ENCODE measurements at regions not wholly inside any gene's neighbourhood (a gene's known extent, or its start where the extent isn't known, plus 50 kb on each side); places are given as distances from the start of the nearest gene placed in this dataset.

DNA sequence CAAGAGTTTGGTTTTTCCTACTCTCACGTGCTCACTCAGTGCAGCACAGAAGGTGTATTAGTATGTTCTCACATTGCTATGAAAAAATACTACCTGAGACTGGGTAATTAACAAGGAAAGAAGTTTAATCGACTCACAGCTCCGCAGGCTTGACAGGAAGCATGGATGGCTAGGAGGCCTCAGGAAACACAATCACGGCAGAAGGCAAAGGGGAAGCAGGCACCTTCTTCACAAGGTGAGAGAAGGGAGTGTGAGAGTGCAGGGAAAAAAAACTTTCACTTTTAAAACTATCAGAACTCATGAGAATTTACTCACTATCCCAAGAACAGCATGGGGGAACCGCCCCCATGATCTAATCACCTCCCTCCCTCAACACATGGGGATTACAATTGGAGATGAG lies 185.8 kb upstream of the TMPO start:
- Mint-ChIP-seq H3K9me3 (no peaks in the 10 kb centered on the region), H3K27ac (no peak overlapping the region), H3K4me3 (no peak overlapping the region), H3K36me3 (ENCODE audit: low read depth) (no peaks in the 10 kb centered on the region), H3K27me3 (ENCODE audit: insufficient read depth) (peaks cover 2% of the 10 kb centered on the region), H3K4me1 (ENCODE audit: low read depth) (no peaks in the 10 kb centered on the region)
- TF ChIP-seq, protein P1, sequence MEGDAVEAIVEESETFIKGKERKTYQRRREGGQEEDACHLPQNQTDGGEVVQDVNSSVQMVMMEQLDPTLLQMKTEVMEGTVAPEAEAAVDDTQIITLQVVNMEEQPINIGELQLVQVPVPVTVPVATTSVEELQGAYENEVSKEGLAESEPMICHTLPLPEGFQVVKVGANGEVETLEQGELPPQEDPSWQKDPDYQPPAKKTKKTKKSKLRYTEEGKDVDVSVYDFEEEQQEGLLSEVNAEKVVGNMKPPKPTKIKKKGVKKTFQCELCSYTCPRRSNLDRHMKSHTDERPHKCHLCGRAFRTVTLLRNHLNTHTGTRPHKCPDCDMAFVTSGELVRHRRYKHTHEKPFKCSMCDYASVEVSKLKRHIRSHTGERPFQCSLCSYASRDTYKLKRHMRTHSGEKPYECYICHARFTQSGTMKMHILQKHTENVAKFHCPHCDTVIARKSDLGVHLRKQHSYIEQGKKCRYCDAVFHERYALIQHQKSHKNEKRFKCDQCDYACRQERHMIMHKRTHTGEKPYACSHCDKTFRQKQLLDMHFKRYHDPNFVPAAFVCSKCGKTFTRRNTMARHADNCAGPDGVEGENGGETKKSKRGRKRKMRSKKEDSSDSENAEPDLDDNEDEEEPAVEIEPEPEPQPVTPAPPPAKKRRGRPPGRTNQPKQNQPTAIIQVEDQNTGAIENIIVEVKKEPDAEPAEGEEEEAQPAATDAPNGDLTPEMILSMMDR (IDR thresholded peaks at IDR 0.05) = no peak
- no peak for DNase-seq

DNA sequence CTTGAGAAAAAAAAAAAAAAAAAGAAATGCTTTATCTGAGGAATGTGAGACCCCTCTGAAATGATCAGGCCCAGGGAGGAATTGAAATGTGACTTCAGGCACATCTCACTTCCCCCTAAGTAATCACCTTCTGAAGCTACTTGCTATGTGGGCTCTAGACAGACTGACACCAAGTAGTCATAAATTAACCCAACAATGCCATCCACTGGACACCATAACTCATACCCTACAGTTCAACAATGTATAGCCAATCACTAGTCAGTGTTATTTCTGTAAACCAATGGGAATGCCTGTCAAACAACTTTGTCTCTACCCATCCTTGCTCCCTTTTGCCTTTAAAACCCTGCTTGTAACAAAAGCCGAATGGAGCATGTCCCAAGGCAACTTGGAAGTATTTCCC lies 182.7 kb upstream of the TMPO start:
- Mint-ChIP-seq H3K4me1 (ENCODE audit: low read depth) (no peaks in the 10 kb centered on the region), H3K36me3 (ENCODE audit: low read depth) (no peaks in the 10 kb centered on the region), H3K27ac (no peak overlapping the region), H3K4me3 (no peak overlapping the region), H3K27me3 (ENCODE audit: insufficient read depth) (peaks cover 2% of the 10 kb centered on the region), H3K9me3 (no peaks in the 10 kb centered on the region)
- TF ChIP-seq, protein P1 (IDR thresholded peaks at IDR 0.05) = no peak
- no peak for DNase-seq

- Mint-ChIP-seq H3K36me3 (ENCODE audit: low read depth) (no peaks in the 10 kb centered on the region), H3K9me3 (no peaks in the 10 kb centered on the region), H3K27ac (no peak overlapping the region), H3K4me1 (ENCODE audit: low read depth) (no peaks in the 10 kb centered on the region), H3K27me3 (ENCODE audit: insufficient read depth) (peaks cover 2% of the 10 kb centered on the region), H3K4me3 (no peak overlapping the region)
- TF ChIP-seq, protein P1 (IDR thresholded peaks at IDR 0.05) = no peak
- no peak for DNase-seq
These were observed 180.6 kb upstream of the TMPO start for GRCh38 chr12:98334768-98335167.

DNA sequence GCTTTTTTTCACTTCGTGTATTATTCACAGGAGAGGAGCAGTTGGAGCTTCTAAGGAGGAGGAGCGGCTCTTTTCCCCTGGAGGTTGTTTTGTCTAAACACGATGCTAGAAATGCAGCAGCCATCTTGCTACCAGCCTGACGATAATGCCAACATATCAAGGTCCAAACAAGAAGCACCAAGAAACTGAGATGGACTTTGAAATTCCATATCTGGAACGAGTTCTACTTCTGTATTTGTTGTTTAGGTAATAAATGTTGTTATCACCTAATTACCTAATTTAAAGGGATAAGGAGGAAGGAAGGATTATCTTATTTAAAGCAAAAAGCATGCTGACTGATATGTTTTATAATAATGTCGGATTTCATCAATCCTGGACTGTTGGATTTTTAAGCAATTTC lies 174.4 kb upstream of the TMPO start:
- no peak for DNase-seq
- Mint-ChIP-seq H3K27ac (no peak overlapping the region), H3K4me3 (no peak overlapping the region), H3K9me3 (no peaks in the 10 kb centered on the region), H3K36me3 (ENCODE audit: low read depth) (no peaks in the 10 kb centered on the region), H3K4me1 (ENCODE audit: low read depth) (no peaks in the 10 kb centered on the region), H3K27me3 (ENCODE audit: insufficient read depth) (peaks cover 2% of the 10 kb centered on the region)
- TF ChIP-seq, protein P1 (IDR thresholded peaks at IDR 0.05) = no peak

GRCh38 chr12:98341732-98342131 lies 173.7 kb upstream of the TMPO start:
- H3K9me3 Mint-ChIP-seq = no peaks in the 10 kb centered on the region
- H3K4me1 Mint-ChIP-seq (ENCODE audit: low read depth) = no peaks in the 10 kb centered on the region
- DNase-seq = no peak
- TF ChIP-seq, protein P1 (IDR thresholded peaks at IDR 0.05) = no peak
- H3K36me3 Mint-ChIP-seq (ENCODE audit: low read depth) = no peaks in the 10 kb centered on the region
- peaks cover 2% of the 10 kb centered on the region for H3K27me3 Mint-ChIP-seq (ENCODE audit: insufficient read depth)
- H3K4me3 Mint-ChIP-seq = no peak overlapping the region
- no peak overlapping the region for H3K27ac Mint-ChIP-seq

GRCh38 chr12:98343002-98343567 lies 172.3 kb upstream of the TMPO start:
- H3K27me3 Mint-ChIP-seq (ENCODE audit: insufficient read depth) = peaks cover 2% of the 10 kb centered on the region
- TF ChIP-seq, protein P1 (IDR thresholded peaks at IDR 0.05) = no peak
- no peak overlapping the region for H3K27ac Mint-ChIP-seq
- DNase-seq = no peak
- no peak overlapping the region for H3K4me3 Mint-ChIP-seq
- no peaks in the 10 kb centered on the region for H3K36me3 Mint-ChIP-seq (ENCODE audit: low read depth)
- H3K9me3 Mint-ChIP-seq = no peaks in the 10 kb centered on the region
- H3K4me1 Mint-ChIP-seq (ENCODE audit: low read depth) = no peaks in the 10 kb centered on the region
